ENCODE measurements at regions not wholly inside any gene's neighbourhood (a gene's known extent, or its start where the extent isn't known, plus 50 kb on each side); places are given as distances from the start of the nearest gene placed in this dataset.

DNA sequence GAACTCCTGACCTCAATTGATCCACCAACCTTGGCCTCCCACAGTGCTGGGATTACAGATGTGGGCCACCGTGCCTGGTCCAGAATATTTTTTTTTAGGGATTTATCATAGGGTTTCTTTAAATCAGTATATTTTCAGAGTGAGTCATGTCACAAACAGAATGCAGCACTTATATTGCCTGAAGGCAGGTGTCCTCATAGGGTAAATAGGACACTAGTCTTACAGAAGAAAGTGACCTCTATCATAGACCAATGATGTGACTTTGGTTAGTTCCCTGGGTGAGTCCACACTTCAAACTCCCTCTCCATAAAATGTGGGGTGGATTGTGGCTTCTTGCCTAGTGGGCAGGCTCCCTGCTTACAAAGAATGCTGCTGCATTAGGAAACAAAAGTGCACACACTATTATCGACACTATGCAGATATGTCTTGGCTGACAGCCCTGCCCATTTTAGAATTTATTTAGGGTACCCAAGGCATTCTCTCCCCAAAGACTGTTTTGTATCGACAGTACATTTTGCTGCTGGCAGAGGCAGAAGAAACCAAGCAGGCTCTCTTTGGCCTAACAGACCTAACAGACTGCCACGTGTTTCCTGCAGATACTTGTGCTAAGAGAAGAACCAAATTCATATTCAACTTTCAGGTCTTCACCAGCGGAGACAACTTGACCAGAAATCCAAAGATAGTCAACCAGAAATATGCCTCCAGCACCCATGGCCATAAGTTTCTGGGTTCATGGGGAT is 125.0 kb downstream of the MOBP start:
- TF ChIP-seq, protein P1, sequence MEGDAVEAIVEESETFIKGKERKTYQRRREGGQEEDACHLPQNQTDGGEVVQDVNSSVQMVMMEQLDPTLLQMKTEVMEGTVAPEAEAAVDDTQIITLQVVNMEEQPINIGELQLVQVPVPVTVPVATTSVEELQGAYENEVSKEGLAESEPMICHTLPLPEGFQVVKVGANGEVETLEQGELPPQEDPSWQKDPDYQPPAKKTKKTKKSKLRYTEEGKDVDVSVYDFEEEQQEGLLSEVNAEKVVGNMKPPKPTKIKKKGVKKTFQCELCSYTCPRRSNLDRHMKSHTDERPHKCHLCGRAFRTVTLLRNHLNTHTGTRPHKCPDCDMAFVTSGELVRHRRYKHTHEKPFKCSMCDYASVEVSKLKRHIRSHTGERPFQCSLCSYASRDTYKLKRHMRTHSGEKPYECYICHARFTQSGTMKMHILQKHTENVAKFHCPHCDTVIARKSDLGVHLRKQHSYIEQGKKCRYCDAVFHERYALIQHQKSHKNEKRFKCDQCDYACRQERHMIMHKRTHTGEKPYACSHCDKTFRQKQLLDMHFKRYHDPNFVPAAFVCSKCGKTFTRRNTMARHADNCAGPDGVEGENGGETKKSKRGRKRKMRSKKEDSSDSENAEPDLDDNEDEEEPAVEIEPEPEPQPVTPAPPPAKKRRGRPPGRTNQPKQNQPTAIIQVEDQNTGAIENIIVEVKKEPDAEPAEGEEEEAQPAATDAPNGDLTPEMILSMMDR (IDR thresholded peaks at IDR 0.05), result no peak
- no peak for TF ChIP-seq POLR2A (IDR thresholded peaks at IDR 0.05)
- TF ChIP-seq POLR2AphosphoS5 (IDR thresholded peaks at IDR 0.05), result no peak

Measured in gastroesophageal sphincter (tissue), 3 donors.